Smooth muscle cell (in vitro differentiated cells): ENCODE measurements at regions not wholly inside any gene's neighbourhood (a gene's known extent, or its start where the extent isn't known, plus 50 kb on each side); places are given as distances from the start of the nearest gene placed in this dataset.

ENCODE experiments used
- DNase-seq: peaks from one replicate; lab custom pipeline; 2025; ENCODE audit not compliant: unreplicated experiment; lab: John Stamatoyannopoulos, UW
- H2AFZ ChIP-seq: fragments of 200-600 bp; sonication (generic); 2 replicates; pipeline ENCODE4 v1.6.0; 2016; ENCODE audit warnings: antibody characterized with exemption, low read depth, mild to moderate bottlenecking
- H3F3A ChIP-seq: fragments of 200-600 bp; sonication (generic); 2 replicates; pipeline ENCODE4 v1.6.0; 2017; ENCODE audit warnings: antibody characterized with exemption, low read depth
- H3K27ac ChIP-seq: fragments of 200-600 bp; sonication (generic); 2 replicates; pipeline ENCODE4 v1.5.1; 2016; ENCODE audit warnings: low read depth, mild to moderate bottlenecking
- H3K27me3 ChIP-seq: fragments of 200-600 bp; sonication (generic); 2 replicates; pipeline ENCODE4 v1.6.1; 2016; ENCODE audit warnings: low read depth, mild to moderate bottlenecking
- H3K36me3 ChIP-seq: fragments of 200-600 bp; sonication (generic); 2 replicates; pipeline ENCODE4 v1.5.1; 2016; ENCODE audit warnings: low read depth
- H3K4me1 ChIP-seq: fragments of 200-600 bp; sonication (generic); 2 replicates; pipeline ENCODE4 v1.5.1; 2016; ENCODE audit warnings: low read depth
- H3K4me2 ChIP-seq: fragments of 200-600 bp; sonication (generic); 2 replicates; pipeline ENCODE4 v1.6.0; 2016; ENCODE audit warnings: mild to moderate bottlenecking
- H3K4me3 ChIP-seq: fragments of 200-600 bp; sonication (generic); 2 replicates; pipeline ENCODE4 v1.5.1; 2016; ENCODE audit warnings: mild to moderate bottlenecking
- H3K79me2 ChIP-seq: fragments of 200-600 bp; sonication (generic); 2 replicates; pipeline ENCODE4 v1.6.0; 2016; ENCODE audit warnings: low read depth, mild to moderate bottlenecking
- H3K9ac ChIP-seq: fragments of 200-600 bp; sonication (generic); 2 replicates; pipeline ENCODE4 v1.6.0; 2016; ENCODE audit warnings: low read depth
- H3K9me3 ChIP-seq: fragments of 200-600 bp; sonication (generic); replicated peaks from 2 replicates; pipeline ENCODE4 v1.5.1; 2016; ENCODE audit warnings: low read depth
- H4K20me1 ChIP-seq: fragments of 200-600 bp; sonication (generic); 2 replicates; pipeline ENCODE4 v1.6.0; 2016; ENCODE audit warnings: low read depth
- CTCF ChIP-seq: fragments of 200-600 bp; sonication (generic); IDR thresholded peaks from 2 replicates; pipeline ENCODE4 v1.5.1; 2017; ENCODE audit warnings: borderline replicate concordance, mild to moderate bottlenecking, antibody characterized with exemption; ENCODE audit not compliant: insufficient read depth, poor library complexity, severe bottlenecking
- WGBS: methylation state at CpG from one replicate; pipeline ENCODE4 v1.1.7; 2016; ENCODE audit warnings: low lambda C conversion rate; 5-methylcytosine and 5-hydroxymethylcytosine counted together

- Histone ChIP-seq H3K79me2 (no peaks in the 10 kb centered on the region), H3K27me3 (peaks cover 66% of the 10 kb centered on the region), H3F3A (no peaks in the 10 kb centered on the region), H2AFZ (no peak overlapping the region), H3K9ac (no peak overlapping the region), H3K4me2 (no peak overlapping the region), H3K4me1 (peaks cover 5% of the 10 kb centered on the region), H3K36me3 (no peaks in the 10 kb centered on the region), H3K9me3 (no peaks in the 10 kb centered on the region), H3K4me3 (no peak overlapping the region), H4K20me1 (no peaks in the 10 kb centered on the region), H3K27ac (no peak overlapping the region)
- DNase-seq = no peak
- TF ChIP-seq CTCF = no peak
- WGBS = 78% methylated on average over 15 of the region's 15 CpGs
These were observed 173.1 kb upstream of the TNRC6C start for GRCh38 chr17:77785312-77785905.

DNA sequence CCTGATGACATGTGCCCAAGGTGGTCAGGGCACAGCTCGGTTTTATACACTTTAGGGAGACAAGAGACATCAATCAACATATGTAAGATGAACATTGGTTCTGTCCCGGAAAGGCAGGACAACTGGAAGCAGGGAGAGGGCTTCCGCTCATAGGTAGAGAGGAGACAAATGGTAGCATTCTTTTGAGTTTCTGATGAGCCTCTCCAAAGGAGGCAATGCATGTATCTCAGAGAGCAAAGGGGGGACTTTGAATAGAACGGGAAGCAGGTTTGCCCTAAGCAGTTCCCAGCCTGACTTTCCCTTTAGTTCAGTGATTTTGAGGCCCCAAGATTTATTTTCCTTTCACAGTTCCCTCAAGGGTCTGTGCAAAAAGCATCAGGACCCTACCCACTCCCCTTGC lies 172.4 kb upstream of the TNRC6C start:
- H3K4me1 ChIP-seq = peaks cover 5% of the 10 kb centered on the region
- H3K4me3 ChIP-seq = no peak overlapping the region
- TF ChIP-seq CTCF = no peak
- H3K4me2 ChIP-seq = no peak overlapping the region
- H3K27ac ChIP-seq = no peak overlapping the region
- H4K20me1 ChIP-seq = no peaks in the 10 kb centered on the region
- WGBS = 56% methylated on average over 4 of the region's 4 CpGs
- no peaks in the 10 kb centered on the region for H3K79me2 ChIP-seq
- no peaks in the 10 kb centered on the region for H3K36me3 ChIP-seq
- H3K9ac ChIP-seq = no peak overlapping the region
- DNase-seq = no peak
- H3K27me3 ChIP-seq = peaks cover 66% of the 10 kb centered on the region
- H3K9me3 ChIP-seq = no peaks in the 10 kb centered on the region
- no peaks in the 10 kb centered on the region for H3F3A ChIP-seq
- H2AFZ ChIP-seq = no peak overlapping the region

DNA sequence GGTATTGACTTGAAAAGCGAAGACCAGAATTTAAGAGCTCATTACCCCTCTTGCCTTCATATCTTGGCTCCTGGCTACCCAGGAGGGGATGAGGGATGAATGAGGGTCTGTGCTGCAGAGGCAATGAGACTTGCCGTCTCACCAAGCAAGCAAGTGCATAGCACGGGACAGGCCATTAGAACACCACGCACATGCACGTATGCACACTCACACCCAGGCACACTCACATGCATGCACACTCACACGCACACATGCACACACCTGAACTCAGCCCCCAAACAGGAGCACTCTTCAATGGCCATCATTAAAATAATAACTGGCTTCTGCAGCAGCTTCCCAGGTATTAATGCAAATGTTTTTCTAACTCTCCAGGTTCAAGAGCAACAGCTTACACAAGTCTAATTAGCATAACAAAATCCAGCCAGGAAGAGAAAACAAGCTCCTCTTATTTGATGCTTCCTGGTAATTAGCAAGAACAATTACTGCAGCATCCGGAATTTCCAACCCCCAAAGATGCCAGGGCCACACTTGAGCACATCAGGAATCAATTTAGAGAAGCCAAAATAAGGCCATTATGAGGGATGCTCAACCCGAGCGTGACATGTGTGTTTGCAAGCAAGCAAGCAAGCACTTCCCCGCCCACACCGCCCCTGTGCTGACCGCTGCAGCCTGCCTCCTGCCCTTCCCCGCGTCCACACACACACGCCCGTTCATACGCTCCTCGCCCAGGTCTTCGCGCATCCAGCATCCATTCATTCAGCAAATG lies 171.6 kb upstream of the TNRC6C start:
- H3K4me3 ChIP-seq = no peak overlapping the region
- peaks cover 5% of the 10 kb centered on the region for H3K4me1 ChIP-seq
- H3K27ac ChIP-seq = no peak overlapping the region
- H4K20me1 ChIP-seq = no peaks in the 10 kb centered on the region
- H3K9me3 ChIP-seq = no peaks in the 10 kb centered on the region
- H3F3A ChIP-seq = no peaks in the 10 kb centered on the region
- H3K4me2 ChIP-seq = no peak overlapping the region
- H3K79me2 ChIP-seq = no peaks in the 10 kb centered on the region
- H2AFZ ChIP-seq = no peak overlapping the region
- 19% methylated on average over 20 of the region's 20 CpGs for WGBS
- H3K27me3 ChIP-seq = peaks cover 63% of the 10 kb centered on the region
- H3K9ac ChIP-seq = no peak overlapping the region
- H3K36me3 ChIP-seq = no peaks in the 10 kb centered on the region
- no peak for DNase-seq
- no peak for TF ChIP-seq CTCF
